CD14-positive monocyte (primary cell): ENCODE measurements at regions not wholly inside any gene's neighbourhood (a gene's known extent, or its start where the extent isn't known, plus 50 kb on each side); places are given as distances from the start of the nearest gene placed in this dataset.

Experiments
- DNase-seq, 3 donors: peaks; one replicate each; pipeline ENCODE4 v3.0.0-alpha.2; 2011 to 2022
- H2AFZ ChIP-seq: 2 replicates; pipeline ENCODE4 v1.6.0; 2012; ENCODE audit warnings: mild to moderate bottlenecking, low read depth, low read length, inconsistent platforms; ENCODE audit not compliant: insufficient read depth, poor library complexity, severe bottlenecking
- H3K27ac ChIP-seq, 2 donors: 1 replicate in 1 of 2; 2 replicates in 1 of 2; pipeline ENCODE4 v1.5.1; 2012 to 2013; ENCODE audit warnings: low read length in 2 of 2, control low read depth in 1 of 2, inconsistent platforms in 1 of 2, low read depth in 1 of 2, mild to moderate bottlenecking in 1 of 2
- H3K27me3 ChIP-seq, 2 donors: one replicate each; pipeline versions ENCODE4 v1.6.0 to v1.6.1; 2011 to 2013; ENCODE audit warnings: low read length in 2 of 2; ENCODE audit not compliant: control insufficient read depth in 2 of 2, insufficient read depth in 2 of 2
- H3K36me3 ChIP-seq, 2 donors: replicated peaks in 1 of 2; 1 replicate in 1 of 2; 2 replicates in 1 of 2; pipeline versions ENCODE4 v1.5.1 to v1.6.1; 2012 to 2013; ENCODE audit warnings: low read length in 2 of 2, control low read depth in 1 of 2, inconsistent platforms in 1 of 2, mild to moderate bottlenecking in 1 of 2; ENCODE audit not compliant: insufficient read depth in 2 of 2, control insufficient read depth in 1 of 2
- H3K4me1 ChIP-seq, 2 donors: 1 replicate in 1 of 2; 2 replicates in 1 of 2; pipeline versions ENCODE4 v1.5.1 to v1.6.1; 2012 to 2013; ENCODE audit warnings: low read length in 2 of 2, control low read depth in 1 of 2, inconsistent platforms in 1 of 2, mild to moderate bottlenecking in 1 of 2, moderate library complexity in 1 of 2; ENCODE audit not compliant: insufficient read depth in 2 of 2, control insufficient read depth in 1 of 2
- H3K4me2 ChIP-seq: replicated peaks from 2 replicates; pipeline ENCODE3; 2012; ENCODE audit warnings: low read length, moderate library complexity, mild to moderate bottlenecking; ENCODE audit not compliant: poor library complexity, severe bottlenecking; ENCODE audit errors: extremely low read depth
- H3K4me3 ChIP-seq, 3 experiments: fragments of 200-600 bp in 1 of 3; sonication (generic) in 1 of 3; replicated peaks in 1 of 3; 1 replicate in 2 of 3; 2 replicates in 1 of 3; pipeline ENCODE4 v1.5.1; 2011 to 2013; ENCODE audit warnings: low read length in 3 of 3, mild to moderate bottlenecking in 3 of 3, control low read depth in 2 of 3, low read depth in 2 of 3, inconsistent platforms in 1 of 3, moderate library complexity in 1 of 3
- H3K79me2 ChIP-seq: 2 replicates; pipeline ENCODE4 v1.6.0; 2012; ENCODE audit warnings: mild to moderate bottlenecking, control low read depth, inconsistent platforms, low read length, moderate library complexity; ENCODE audit not compliant: insufficient read depth
- H3K9ac ChIP-seq: 2 replicates; pipeline ENCODE4 v1.6.0; 2017; ENCODE audit warnings: low read length, mild to moderate bottlenecking; ENCODE audit not compliant: insufficient read depth, poor library complexity, severe bottlenecking
- H3K9me3 ChIP-seq, 2 donors: replicated peaks in 1 of 2; 1 replicate in 1 of 2; 2 replicates in 1 of 2; pipeline versions ENCODE4 v1.5.1 to v1.6.1; 2012 to 2013; ENCODE audit warnings: low read length in 2 of 2, control low read depth in 1 of 2; ENCODE audit not compliant: control insufficient read depth in 1 of 2, insufficient read depth in 1 of 2
- H4K20me1 ChIP-seq: 2 replicates; pipeline ENCODE4 v1.6.0; 2012; ENCODE audit warnings: mild to moderate bottlenecking, low read length, control low read depth, moderate library complexity; ENCODE audit not compliant: insufficient read depth
- H3K27ac Mint-ChIP-seq, 7 donors: one replicate each; pipeline ENCODE4 v1.8.0; 2020; ENCODE audit warnings: mild to moderate bottlenecking in 7 of 7, mixed read lengths in 7 of 7, moderate library complexity in 6 of 7, inconsistent platforms in 2 of 7
- H3K27me3 Mint-ChIP-seq, 3 donors: one replicate each; pipeline ENCODE4 v1.8.0; 2021 to 2022; ENCODE audit warnings: low read depth in 3 of 3, mild to moderate bottlenecking in 3 of 3, mixed read lengths in 3 of 3, moderate library complexity in 3 of 3, inconsistent platforms in 1 of 3
- H3K36me3 Mint-ChIP-seq, 2 donors: one replicate each; pipeline ENCODE4 v1.8.0; 2020; ENCODE audit warnings: mixed read lengths in 2 of 2, inconsistent platforms in 1 of 2, mild to moderate bottlenecking in 1 of 2
- H3K4me1 Mint-ChIP-seq: one replicate; pipeline ENCODE4 v1.8.0; 2020; ENCODE audit warnings: mild to moderate bottlenecking, mixed read lengths
- H3K4me3 Mint-ChIP-seq, 2 donors: one replicate each; pipeline ENCODE4 v1.8.0; 2020; ENCODE audit warnings: mild to moderate bottlenecking in 2 of 2, mixed read lengths in 2 of 2, moderate library complexity in 1 of 2
- H3K9me3 Mint-ChIP-seq, 7 donors: one replicate each; pipeline ENCODE4 v1.8.0; 2020 to 2022; ENCODE audit warnings: mixed read lengths in 7 of 7, mild to moderate bottlenecking in 6 of 7, moderate library complexity in 6 of 7, inconsistent platforms in 2 of 7
- CTCF ChIP-seq: fragments of 200-600 bp; IDR thresholded peaks from one replicate; pipeline ENCODE4 v1.8.0; 2022; ENCODE audit warnings: antibody characterized with exemption, mild to moderate bottlenecking
- WGBS: methylation state at CpG from one replicate; pipeline ENCODE4 v1.1.5; 2013; ENCODE audit warnings: missing lambda C conversion rate; ENCODE audit not compliant: insufficient coverage; 5-methylcytosine and 5-hydroxymethylcytosine counted together
- intact Hi-C, 2 donors: fragments of 100-400 bp; cut with micrococcal nuclease; formaldehyde crosslinking; loops; one replicate each; pipeline versions ENCODE4 v1.15.0 to v1.15.1; 2023

GRCh38 chr6:94130478-94130877 is 711.1 kb upstream of the EPHA7 start:
- no peaks in the 10 kb centered on the region for H3K4me1 Mint-ChIP-seq
- H3K36me3 Mint-ChIP-seq, result no peaks in the 10 kb centered on the region
- H3K4me3 Mint-ChIP-seq, result no peak overlapping the region
- no peak overlapping the region for H3K9ac ChIP-seq
- H3K27me3 Mint-ChIP-seq, result no peaks in the 10 kb centered on the region
- H3K9me3 Mint-ChIP-seq, result no peaks in the 10 kb centered on the region
- no peak for DNase-seq
- no peaks in the 10 kb centered on the region for H3K27me3 ChIP-seq
- H3K36me3 ChIP-seq, result no peaks in the 10 kb centered on the region
- no peak overlapping the region for H3K27ac Mint-ChIP-seq
- no peaks in the 10 kb centered on the region for H3K9me3 ChIP-seq
- H3K4me2 ChIP-seq, result no peak overlapping the region
- H3K4me1 ChIP-seq, result no peaks in the 10 kb centered on the region
- H4K20me1 ChIP-seq, result no peaks in the 10 kb centered on the region
- no peak for TF ChIP-seq CTCF
- no peaks in the 10 kb centered on the region for H3K79me2 ChIP-seq
- no peak overlapping the region for H2AFZ ChIP-seq
- intact Hi-C loops, result no loop called here
- H3K27ac ChIP-seq, result no peak overlapping the region
- H3K4me3 ChIP-seq, result no peak overlapping the region
- WGBS, result no CpG with 5 or more reads among the region's 1 CpG

- H3K36me3 ChIP-seq, result no peaks in the 10 kb centered on the region
- H3K4me3 ChIP-seq, result no peak overlapping the region
- no peak overlapping the region for H3K27ac ChIP-seq
- no peaks in the 10 kb centered on the region for H3K4me1 ChIP-seq
- no peak for TF ChIP-seq CTCF
- no peaks in the 10 kb centered on the region for H3K27me3 ChIP-seq
- H3K27me3 Mint-ChIP-seq, result no peaks in the 10 kb centered on the region
- no peak overlapping the region for H3K9ac ChIP-seq
- H3K9me3 Mint-ChIP-seq, result no peaks in the 10 kb centered on the region
- H3K4me1 Mint-ChIP-seq, result no peaks in the 10 kb centered on the region
- H3K27ac Mint-ChIP-seq, result no peak overlapping the region
- intact Hi-C loops, result no loop called here
- no peaks in the 10 kb centered on the region for H4K20me1 ChIP-seq
- no peak overlapping the region for H2AFZ ChIP-seq
- no peak for DNase-seq
- no peaks in the 10 kb centered on the region for H3K79me2 ChIP-seq
- H3K9me3 ChIP-seq, result no peaks in the 10 kb centered on the region
- no peak overlapping the region for H3K4me2 ChIP-seq
- no peak overlapping the region for H3K4me3 Mint-ChIP-seq
- no peaks in the 10 kb centered on the region for H3K36me3 Mint-ChIP-seq
Observed at GRCh38 chr6:94129926-94130325, 710.6 kb upstream of the EPHA7 start.
